SK-N-SH treated with all-trans-retinoic acid at 6 μM for 48 hours (cell line): ENCODE measurements at regions not wholly inside any gene's neighbourhood (a gene's known extent, or its start where the extent isn't known, plus 50 kb on each side); places are given as distances from the start of the nearest gene placed in this dataset.

Source experiments
- ARNTL ChIP-seq: fragments of 450-650 bp; formaldehyde crosslinking; IDR thresholded peaks from 2 replicates; pipeline ENCODE4 v1.5.0; 2020; ENCODE audit warnings: low read depth, mild to moderate bottlenecking, moderate library complexity, borderline replicate concordance
- BACH2 ChIP-seq: fragments of 250-450 bp; sonication (Bioruptor Pico); IDR thresholded peaks from 2 replicates; pipeline ENCODE4 v1.9.0; 2021; ENCODE audit warnings: mild to moderate bottlenecking, borderline replicate concordance
- GLIS3 ChIP-seq: fragments of 250-450 bp; sonication (Bioruptor Pico); IDR thresholded peaks from 2 replicates; pipeline ENCODE4 v1.5.0; 2020; ENCODE audit warnings: mild to moderate bottlenecking, moderate library complexity
- PATZ1 ChIP-seq: fragments of 250-450 bp; sonication (Bioruptor Pico); IDR thresholded peaks from 2 replicates; pipeline ENCODE4 v1.8.0; 2020; ENCODE audit warnings: mild to moderate bottlenecking, moderate library complexity, borderline replicate concordance
- PPARA ChIP-seq: fragments of 250-450 bp; sonication (Bioruptor Pico); IDR thresholded peaks from 2 replicates; pipeline ENCODE4 v1.5.0; 2020; ENCODE audit warnings: mild to moderate bottlenecking, borderline replicate concordance
- RARB ChIP-seq: fragments of 250-450 bp; sonication (Bioruptor Pico); IDR thresholded peaks from 2 replicates; pipeline ENCODE4 v1.8.0; 2021; ENCODE audit warnings: mild to moderate bottlenecking, moderate library complexity
- TCF4 ChIP-seq: fragments of 250-450 bp; sonication (Bioruptor Pico); IDR thresholded peaks from 2 replicates; pipeline ENCODE4 v1.8.0; 2021; ENCODE audit warnings: mild to moderate bottlenecking, moderate library complexity, borderline replicate concordance
- TOX ChIP-seq: fragments of 250-450 bp; sonication (Bioruptor Pico); IDR thresholded peaks from 2 replicates; pipeline ENCODE4 v1.8.0; 2021; ENCODE audit warnings: mild to moderate bottlenecking, moderate library complexity, borderline replicate concordance
- TSHZ2 ChIP-seq: fragments of 250-450 bp; sonication (Bioruptor Pico); IDR thresholded peaks from 2 replicates; pipeline ENCODE4 v1.5.0; 2020; ENCODE audit warnings: mild to moderate bottlenecking, moderate library complexity
- ZC3H10 ChIP-seq: fragments of 250-450 bp; sonication (Bioruptor Pico); IDR thresholded peaks from 2 replicates; pipeline ENCODE4 v1.5.1; 2021; ENCODE audit warnings: mild to moderate bottlenecking, moderate library complexity
- ZFP30 ChIP-seq: fragments of 450-650 bp; formaldehyde crosslinking; IDR thresholded peaks from 2 replicates; pipeline ENCODE4 v1.5.0; 2022; ENCODE audit warnings: mild to moderate bottlenecking, moderate library complexity
- ZNF565 ChIP-seq: fragments of 450-650 bp; formaldehyde crosslinking; conservative IDR thresholded peaks from 2 replicates; pipeline ENCODE4 v1.5.0; 2020; ENCODE audit warnings: low read depth, mild to moderate bottlenecking, moderate library complexity
- ZNF8 ChIP-seq: fragments of 450-650 bp; formaldehyde crosslinking; IDR thresholded peaks from 2 replicates; pipeline ENCODE4 v1.5.0; 2020; ENCODE audit warnings: mild to moderate bottlenecking, moderate library complexity
- TF ChIP-seq, protein P1 (sequence below): fragments of 250-450 bp; sonication (Bioruptor Pico); IDR thresholded peaks from 2 replicates; pipeline ENCODE4 v1.5.1; 2021; ENCODE audit warnings: mild to moderate bottlenecking, moderate library complexity

DNA sequence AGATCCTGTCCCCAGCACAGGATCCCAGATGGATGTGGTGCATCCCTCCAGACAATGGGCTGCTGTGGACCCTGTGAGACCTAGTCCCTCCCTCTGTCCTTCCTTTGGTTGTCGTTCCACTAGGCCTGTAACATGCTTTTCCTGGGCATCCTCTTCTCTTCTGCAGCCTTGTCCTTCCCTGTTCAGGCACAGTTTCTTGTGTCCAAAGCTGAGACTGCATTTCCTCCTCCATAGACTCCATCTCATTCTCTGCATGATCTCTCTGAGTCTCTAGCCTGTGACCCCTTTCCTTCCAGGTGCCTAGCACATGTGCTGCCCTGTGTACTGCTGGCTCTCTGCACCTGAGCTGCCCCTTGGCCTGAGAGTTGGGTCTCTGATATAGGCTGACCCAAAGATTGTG is 293.5 kb upstream of the IGFBP3 start:
- TF ChIP-seq RARB (CRISPR knock-in tag) (no peak), PATZ1 (no peak), ZC3H10 (no peak), TOX (CRISPR knock-in tag) (no peak), ZNF565 (CRISPR knock-in tag) (no peak), ZFP30 (CRISPR knock-in tag) (no peak), BACH2 (CRISPR knock-in tag) (no peak), GLIS3 (no peak), TSHZ2 (no peak), ZNF8 (CRISPR knock-in tag) (no peak), ARNTL (CRISPR knock-in tag) (no peak), TCF4 (CRISPR knock-in tag) (no peak), PPARA (CRISPR knock-in tag) (no peak)
- TF ChIP-seq, protein P1, sequence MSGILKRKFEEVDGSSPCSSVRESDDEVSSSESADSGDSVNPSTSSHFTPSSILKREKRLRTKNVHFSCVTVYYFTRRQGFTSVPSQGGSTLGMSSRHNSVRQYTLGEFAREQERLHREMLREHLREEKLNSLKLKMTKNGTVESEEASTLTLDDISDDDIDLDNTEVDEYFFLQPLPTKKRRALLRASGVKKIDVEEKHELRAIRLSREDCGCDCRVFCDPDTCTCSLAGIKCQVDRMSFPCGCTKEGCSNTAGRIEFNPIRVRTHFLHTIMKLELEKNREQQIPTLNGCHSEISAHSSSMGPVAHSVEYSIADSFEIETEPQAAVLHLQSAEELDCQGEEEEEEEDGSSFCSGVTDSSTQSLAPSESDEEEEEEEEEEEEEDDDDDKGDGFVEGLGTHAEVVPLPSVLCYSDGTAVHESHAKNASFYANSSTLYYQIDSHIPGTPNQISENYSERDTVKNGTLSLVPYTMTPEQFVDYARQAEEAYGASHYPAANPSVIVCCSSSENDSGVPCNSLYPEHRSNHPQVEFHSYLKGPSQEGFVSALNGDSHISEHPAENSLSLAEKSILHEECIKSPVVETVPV (CRISPR knock-in tag) = no peak
